ENCODE measurements at regions not wholly inside any gene's neighbourhood (a gene's known extent, or its start where the extent isn't known, plus 50 kb on each side); places are given as distances from the start of the nearest gene placed in this dataset.

DNA sequence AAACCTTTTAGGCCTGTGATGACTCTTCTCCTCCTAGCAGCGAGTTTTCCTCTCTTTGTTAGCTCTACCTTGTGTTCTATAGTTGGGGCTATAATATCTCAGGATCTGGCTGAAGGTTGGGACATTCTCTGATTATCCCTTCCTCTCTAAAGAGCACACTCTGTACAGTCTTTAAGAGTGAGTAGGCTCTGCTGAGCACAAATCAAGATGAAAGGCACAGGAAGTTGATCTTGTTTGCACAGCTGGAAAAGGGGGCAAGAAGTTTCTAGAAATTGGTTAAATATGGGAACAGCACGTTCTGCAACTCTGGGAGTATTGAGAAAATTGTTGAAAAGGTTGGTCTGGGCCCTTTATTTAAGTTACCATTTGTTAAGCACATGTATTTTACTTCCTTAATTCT, 240.9 kb downstream of the CDH11 start:
- no peak for TF ChIP-seq POLR2AphosphoS5 (IDR thresholded peaks at IDR 0.05; ENCODE audit: borderline replicate concordance, low read depth, low read length)
- no peak for TF ChIP-seq EZH2 (IDR thresholded peaks at IDR 0.05)
- TF ChIP-seq FOXP2 (optimal IDR thresholded peaks at IDR 0.05; ENCODE audit: control extremely low read depth, extremely low read length, insufficient read depth) = no peak

All from SK-N-MC (cell line).